Stimulated activated CD4-positive, alpha-beta T cell treated with anti-CD3 and anti-CD28 coated beads, Interleukin-1b, Interleukin-23, amount 100 ng/mL, for 48 hours (primary cell): ENCODE measurements at regions not wholly inside any gene's neighbourhood (a gene's known extent, or its start where the extent isn't known, plus 50 kb on each side); places are given as distances from the start of the nearest gene placed in this dataset.
"Not testable (repeated sequence)": the region's sequence is repeated elsewhere in the genome, so short reads cannot be mapped to it uniquely, and the experiment has no call there.

Experiments
- DNase-seq: peaks from one replicate; pipeline ENCODE4 v3.0.0-alpha.2; 2020

GRCh38 chr1:228945885-228946284 is 210.6 kb downstream of the RHOU start:
- DNase-seq = no peak

GRCh38 chr1:228949617-228950016 is 214.3 kb downstream of the RHOU start:
- not testable (repeated sequence) for DNase-seq

- no peak for DNase-seq
Observed at GRCh38 chr1:228953207-228953606, 217.9 kb downstream of the RHOU start.

GRCh38 chr1:228953808-228954207 is 218.5 kb downstream of the RHOU start:
- DNase-seq = not testable (repeated sequence)

GRCh38 chr1:228955691-228956090 is 220.4 kb downstream of the RHOU start:
- no peak for DNase-seq

- DNase-seq = no peak
Observed at GRCh38 chr1:228956864-228957263, 221.6 kb downstream of the RHOU start.

- no peak for DNase-seq
Observed at GRCh38 chr1:228957535-228957934, 222.3 kb downstream of the RHOU start.

- no peak for DNase-seq
Observed at GRCh38 chr1:228958121-228958520, 222.8 kb downstream of the RHOU start.

- DNase-seq = no peak
Observed at GRCh38 chr1:228958741-228959140, 223.5 kb downstream of the RHOU start.

GRCh38 chr1:228960705-228961104 is 225.4 kb downstream of the RHOU start:
- no peak for DNase-seq

GRCh38 chr1:228961511-228961910 is 226.2 kb downstream of the RHOU start:
- DNase-seq = no peak

GRCh38 chr1:228963795-228964177 is 228.5 kb downstream of the RHOU start:
- no peak for DNase-seq

- DNase-seq = no peak
Observed at GRCh38 chr1:228964178-228965089, 229.2 kb downstream of the RHOU start.

- no peak for DNase-seq
Observed at GRCh38 chr1:228968891-228969606, 233.8 kb downstream of the RHOU start.

GRCh38 chr1:228969953-228970800 is 234.9 kb downstream of the RHOU start:
- DNase-seq = no peak

- no peak for DNase-seq
Observed at GRCh38 chr1:228972576-228972975, 237.3 kb downstream of the RHOU start.

GRCh38 chr1:228974273-228974672 is 239.0 kb downstream of the RHOU start:
- DNase-seq = no peak

- DNase-seq = no peak
Observed at GRCh38 chr1:228975238-228975907, 240.1 kb downstream of the RHOU start.

- no peak for DNase-seq
Observed at GRCh38 chr1:228976316-228976715, 241.0 kb downstream of the RHOU start.

GRCh38 chr1:228977307-228977706 is 242.0 kb downstream of the RHOU start:
- DNase-seq = no peak

- no peak for DNase-seq
Observed at GRCh38 chr1:228977741-228978140, 242.5 kb downstream of the RHOU start.

- DNase-seq = no peak
Observed at GRCh38 chr1:228978484-228979324, 243.4 kb downstream of the RHOU start.
